CD4-positive, alpha-beta memory T cell (primary cell): ENCODE measurements at regions not wholly inside any gene's neighbourhood (a gene's known extent, or its start where the extent isn't known, plus 50 kb on each side); places are given as distances from the start of the nearest gene placed in this dataset.

Experiments
- CTCF ChIA-PET: fragments of 350-600 bp; sonication (Branson Sonifier 250); formaldehyde crosslinking; loops from one replicate; lab custom pipeline; 2021; ENCODE audit warnings: inconsistent platforms; ENCODE audit not compliant: partially characterized antibody; lab: Charles Lee
- POLR2A ChIA-PET: fragments of 350-600 bp; sonication (Branson Sonifier 250); formaldehyde crosslinking; loops from one replicate; lab custom pipeline; 2021; ENCODE audit not compliant: partially characterized antibody; lab: Charles Lee
- DNase-seq, 5 donors: peaks; one replicate each; pipeline versions ENCODE4 v3.0.0 to v3.0.0-alpha.2; 2020 to 2022; ENCODE audit warnings: mixed read lengths in 1 of 5
- H3K27ac ChIP-seq: one replicate; pipeline ENCODE4 v1.7.0; 2013; ENCODE audit warnings: low read depth, low read length
- H3K27me3 ChIP-seq: 2 replicates; pipeline ENCODE4 v1.7.0; 2013; ENCODE audit warnings: mild to moderate bottlenecking, low read length, moderate library complexity; ENCODE audit not compliant: insufficient read depth
- H3K36me3 ChIP-seq: 2 replicates; pipeline ENCODE4 v1.7.0; 2013; ENCODE audit warnings: mild to moderate bottlenecking, low read length, moderate library complexity; ENCODE audit not compliant: insufficient read depth
- H3K4me1 ChIP-seq: 2 replicates; pipeline ENCODE4 v1.7.0; 2013; ENCODE audit warnings: mild to moderate bottlenecking, low read length, moderate library complexity; ENCODE audit not compliant: insufficient read depth
- H3K4me3 ChIP-seq, 2 donors: one replicate each; pipeline ENCODE4 v1.7.0; 2013; ENCODE audit warnings: low read length in 2 of 2, mild to moderate bottlenecking in 1 of 2
- H3K9me3 ChIP-seq, 2 donors: one replicate each; pipeline ENCODE4 v1.7.0; 2013; ENCODE audit warnings: low read length in 2 of 2, control low read depth in 1 of 2; ENCODE audit not compliant: control insufficient read depth in 1 of 2
- H3K27ac Mint-ChIP-seq, 7 donors: one replicate each; pipeline ENCODE4 v1.8.0; 2020 to 2021; ENCODE audit warnings: mixed read lengths in 7 of 7, mild to moderate bottlenecking in 6 of 7, inconsistent platforms in 3 of 7, moderate library complexity in 3 of 7
- H3K27me3 Mint-ChIP-seq, 2 donors: one replicate each; pipeline ENCODE4 v1.8.0; 2020 to 2021; ENCODE audit warnings: mixed read lengths in 2 of 2
- H3K36me3 Mint-ChIP-seq, 2 donors: one replicate each; pipeline ENCODE4 v1.8.0; 2020 to 2021; ENCODE audit warnings: mixed read lengths in 2 of 2, inconsistent platforms in 1 of 2, mild to moderate bottlenecking in 1 of 2
- H3K4me1 Mint-ChIP-seq, 4 donors: one replicate each; pipeline ENCODE4 v1.8.0; 2020 to 2021; ENCODE audit warnings: mixed read lengths in 4 of 4, mild to moderate bottlenecking in 1 of 4
- H3K4me3 Mint-ChIP-seq, 8 donors: one replicate each; pipeline ENCODE4 v1.8.0; 2020 to 2021; ENCODE audit warnings: mixed read lengths in 8 of 8, mild to moderate bottlenecking in 7 of 8, moderate library complexity in 6 of 8, inconsistent platforms in 3 of 8
- H3K9me3 Mint-ChIP-seq, 8 donors: one replicate each; pipeline ENCODE4 v1.8.0; 2020 to 2021; ENCODE audit warnings: mixed read lengths in 8 of 8, mild to moderate bottlenecking in 5 of 8, inconsistent platforms in 3 of 8, moderate library complexity in 1 of 8
- intact Hi-C: fragments of 100-400 bp; cut with micrococcal nuclease; formaldehyde crosslinking; loops from one replicate; pipeline ENCODE4 v1.15.1; 2023

DNA sequence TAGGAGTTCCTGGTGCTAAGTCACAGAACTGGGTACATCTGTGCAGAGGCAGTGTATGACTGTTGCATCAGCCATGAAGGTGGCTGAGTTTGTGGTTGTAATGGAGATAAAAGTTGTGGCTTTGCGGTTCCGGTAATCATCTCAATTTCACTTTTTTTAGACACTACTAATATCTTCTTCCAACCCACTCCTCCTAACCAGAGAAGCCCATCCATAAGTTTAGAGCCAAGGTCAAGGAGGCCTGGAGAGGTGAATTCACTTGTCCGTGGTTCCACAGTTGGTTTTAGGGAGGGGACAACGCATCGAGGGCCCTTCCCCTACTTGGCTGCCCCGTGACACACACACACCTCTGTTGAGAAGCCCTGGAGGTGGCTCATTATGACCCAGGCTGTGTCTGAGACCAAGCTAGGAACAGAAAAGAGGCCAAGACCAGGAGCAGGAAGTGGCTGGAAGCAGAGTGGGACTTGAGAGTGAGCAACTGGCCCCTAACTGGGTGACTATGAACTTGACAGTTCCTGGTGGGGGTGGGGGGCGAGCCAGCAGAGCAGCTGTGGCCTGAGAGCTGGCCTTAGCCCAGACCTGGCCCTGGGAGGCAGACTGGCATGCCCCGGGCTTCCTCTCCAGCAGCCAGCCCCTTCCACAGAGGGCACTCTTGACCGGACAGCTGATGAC, 66.8 kb upstream of the COL13A1 start:
- Mint-ChIP-seq H3K9me3 (no peaks in the 10 kb centered on the region), H3K27me3 (peaks cover 2 to 4% of the 10 kb centered on the region in 2 donors), H3K4me1 (peaks cover 8 to 14% (median 9%) of the 10 kb centered on the region in 4 donors), H3K36me3 (no peaks in the 10 kb centered on the region), H3K4me3 (no peak overlapping the region), H3K27ac (no peak overlapping the region)
- no peaks in the 10 kb centered on the region for H3K36me3 ChIP-seq
- ChIA-PET POLR2A (no interaction called here), CTCF (no interaction called here)
- H3K9me3 ChIP-seq = no peaks in the 10 kb centered on the region
- no peaks in the 10 kb centered on the region for H3K27me3 ChIP-seq
- intact Hi-C loops = no loop called here
- H3K4me1 ChIP-seq = peaks cover 7% of the 10 kb centered on the region
- H3K4me3 ChIP-seq = no peak overlapping the region
- H3K27ac ChIP-seq = no peak overlapping the region
- DNase-seq = no peak

DNA sequence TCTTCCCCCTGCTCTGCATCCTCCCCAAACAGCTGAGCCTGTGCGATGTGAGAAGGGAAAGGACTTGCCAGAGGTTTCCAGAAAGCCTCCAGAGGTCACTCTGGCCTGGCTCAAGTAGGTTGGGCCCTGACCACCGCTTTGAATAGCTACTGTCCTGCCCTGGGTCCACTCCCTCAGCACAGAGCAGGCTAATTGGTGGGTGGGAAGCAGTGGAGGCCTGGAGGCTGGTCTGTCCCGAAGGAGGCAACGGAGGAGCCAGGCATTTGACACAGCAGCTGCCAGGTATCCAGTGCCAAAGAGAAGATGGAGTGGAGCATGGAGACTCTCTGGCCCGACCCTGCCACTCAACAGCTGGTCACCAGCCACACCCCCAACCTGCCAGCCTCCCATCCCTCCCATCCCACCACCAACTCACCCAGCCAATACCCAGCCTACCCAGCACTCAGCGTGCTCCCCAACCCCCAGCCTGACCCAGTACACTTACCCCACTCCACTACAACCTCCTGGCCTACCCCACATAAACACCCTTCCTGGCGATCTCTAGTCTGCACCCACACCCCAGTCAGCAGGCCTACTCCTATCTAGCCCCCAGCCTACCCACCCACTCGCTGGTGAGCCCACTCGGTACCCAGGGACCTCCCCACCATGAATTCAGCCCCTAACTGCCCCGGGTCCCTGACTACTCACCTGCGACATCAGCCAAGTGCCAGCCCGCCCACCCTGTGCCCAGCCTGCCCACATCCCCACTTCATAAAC, 64.6 kb upstream of the COL13A1 start:
- DNase-seq = no peak

DNA sequence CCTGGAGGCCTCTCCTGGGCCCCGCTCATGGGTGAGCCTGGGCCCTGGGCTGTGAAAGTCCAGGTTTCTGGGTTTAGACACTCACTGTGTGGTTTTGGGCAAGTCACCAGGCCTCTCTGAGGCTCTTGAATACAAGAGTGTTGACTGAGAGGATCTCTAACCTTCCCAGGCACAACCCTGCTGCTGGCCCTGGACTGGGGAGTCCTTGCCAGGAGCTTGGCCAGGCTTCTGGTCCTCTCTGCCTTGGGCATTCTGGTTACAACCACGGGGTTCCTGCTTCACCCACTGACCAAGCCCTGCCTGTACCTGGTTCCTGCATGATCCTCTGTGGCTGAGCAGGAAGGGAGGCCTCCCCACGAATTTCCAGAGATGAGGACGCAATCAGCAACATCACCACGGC, 63.6 kb upstream of the COL13A1 start:
- Histone ChIP-seq H3K27me3 (no peaks in the 10 kb centered on the region), H3K27ac (no peak overlapping the region), H3K4me1 (peaks cover 7% of the 10 kb centered on the region), H3K4me3 (no peak overlapping the region), H3K9me3 (no peaks in the 10 kb centered on the region), H3K36me3 (no peaks in the 10 kb centered on the region)
- Mint-ChIP-seq H3K4me3 (no peak overlapping the region), H3K27ac (no peak overlapping the region), H3K9me3 (no peaks in the 10 kb centered on the region), H3K4me1 (peaks cover 8 to 14% (median 9%) of the 10 kb centered on the region in 4 donors), H3K27me3 (peaks cover 4 to 14% of the 10 kb centered on the region in 2 donors), H3K36me3 (no peaks in the 10 kb centered on the region)
- ChIA-PET POLR2A (no interaction called here), CTCF (no interaction called here)
- DNase-seq = no peak
- intact Hi-C loops = no loop called here

More for the DNA sequence above, 64.6 kb upstream of the COL13A1 start:
- H3K4me1 Mint-ChIP-seq = peaks cover 8 to 14% (median 9%) of the 10 kb centered on the region in 4 donors
- no peaks in the 10 kb centered on the region for H3K36me3 ChIP-seq
- H3K4me3 Mint-ChIP-seq = no peak overlapping the region
- CTCF ChIA-PET = interaction anchor here (1.1 kb wide), 1 partner anchor 20 kb away, joined by 4 read pairs; no protein-coding TSS in a partner anchor
- no peaks in the 10 kb centered on the region for H3K36me3 Mint-ChIP-seq
- no peaks in the 10 kb centered on the region for H3K27me3 ChIP-seq
- intact Hi-C loops = no loop called here
- no peaks in the 10 kb centered on the region for H3K9me3 ChIP-seq
- POLR2A ChIA-PET = no interaction called here
- H3K27me3 Mint-ChIP-seq = peaks cover 2 to 9% of the 10 kb centered on the region in 2 donors
- H3K27ac ChIP-seq = no peak overlapping the region
- no peak overlapping the region for H3K27ac Mint-ChIP-seq
- no peak overlapping the region for H3K4me3 ChIP-seq
- H3K9me3 Mint-ChIP-seq = no peaks in the 10 kb centered on the region
- peaks cover 7% of the 10 kb centered on the region for H3K4me1 ChIP-seq

DNA sequence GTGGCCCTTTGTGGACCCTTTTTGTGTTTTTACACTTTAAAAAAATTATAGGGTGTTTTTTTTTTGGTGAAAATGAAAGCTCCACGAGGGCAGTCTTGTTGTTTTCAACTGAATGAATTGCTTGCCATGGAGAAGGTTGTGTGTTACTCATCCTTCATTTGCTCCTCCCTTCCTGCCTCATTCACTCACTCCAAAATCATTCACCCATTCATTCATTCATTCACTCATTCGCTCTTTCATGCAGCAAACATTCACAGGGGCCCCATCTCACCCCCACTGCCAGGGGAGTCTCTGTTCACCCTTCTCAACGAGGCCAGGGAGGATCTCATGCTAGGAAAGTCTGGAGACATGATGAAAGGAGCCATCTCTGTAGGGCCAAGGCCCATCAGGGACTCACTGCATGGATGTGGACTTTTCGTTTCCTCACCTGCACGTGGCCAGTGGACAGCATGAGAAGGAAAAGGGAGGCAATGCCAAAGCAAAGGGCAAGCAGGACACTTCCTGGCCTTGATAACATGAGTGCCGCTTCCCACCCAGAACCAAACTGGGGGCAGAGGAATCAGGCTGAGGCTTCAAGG, 62.8 kb upstream of the COL13A1 start:
- Mint-ChIP-seq H3K9me3 (no peaks in the 10 kb centered on the region), H3K27me3 (peaks cover 4 to 15% of the 10 kb centered on the region in 2 donors), H3K4me3 (no peak overlapping the region), H3K4me1 (peaks cover 8 to 11% (median 9%) of the 10 kb centered on the region in 4 donors), H3K27ac (no peak overlapping the region), H3K36me3 (no peaks in the 10 kb centered on the region)
- no peaks in the 10 kb centered on the region for H3K9me3 ChIP-seq
- no peak for DNase-seq
- peaks cover 7% of the 10 kb centered on the region for H3K4me1 ChIP-seq
- CTCF ChIA-PET = no interaction called here
- H3K27ac ChIP-seq = no peak overlapping the region
- intact Hi-C loops = no loop called here
- H3K36me3 ChIP-seq = no peaks in the 10 kb centered on the region
- no peaks in the 10 kb centered on the region for H3K27me3 ChIP-seq
- POLR2A ChIA-PET = no interaction called here
- H3K4me3 ChIP-seq = no peak overlapping the region

DNA sequence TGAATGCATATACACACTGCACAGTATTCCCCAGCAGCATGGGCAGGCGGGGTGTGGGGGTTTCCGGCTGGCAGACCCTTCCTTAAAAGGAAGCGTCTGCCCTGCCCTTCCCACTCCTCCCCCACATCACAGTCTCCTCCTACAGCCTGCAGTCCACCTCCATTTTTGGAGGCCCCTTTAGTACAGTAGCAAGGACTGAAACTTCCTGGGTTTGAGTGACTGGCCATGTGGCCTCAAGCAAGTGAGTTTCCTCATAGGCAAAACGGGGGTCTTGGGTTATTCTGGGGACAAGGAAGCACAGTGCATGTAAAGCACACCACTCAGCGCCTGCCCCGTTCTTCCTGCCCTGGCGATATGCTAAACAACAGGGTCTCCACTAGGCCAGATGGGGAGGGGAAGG, 62.1 kb upstream of the COL13A1 start:
- ChIA-PET CTCF (no interaction called here), POLR2A (no interaction called here)
- H3K27me3 ChIP-seq = no peaks in the 10 kb centered on the region
- H3K27ac ChIP-seq = no peak overlapping the region
- H3K4me3 ChIP-seq = no peak overlapping the region
- H3K4me1 Mint-ChIP-seq = peaks cover 2 to 4% (median 3%) of the 10 kb centered on the region in 4 donors
- H3K36me3 Mint-ChIP-seq = no peaks in the 10 kb centered on the region
- no peaks in the 10 kb centered on the region for H3K9me3 Mint-ChIP-seq
- H3K4me1 ChIP-seq = peaks cover under 1% of the 10 kb centered on the region
- H3K36me3 ChIP-seq = no peaks in the 10 kb centered on the region
- no peak overlapping the region for H3K27ac Mint-ChIP-seq
- H3K27me3 Mint-ChIP-seq = peaks cover 6 to 12% of the 10 kb centered on the region in 2 donors
- H3K9me3 ChIP-seq = no peaks in the 10 kb centered on the region
- no peak for DNase-seq
- intact Hi-C loops = no loop called here
- H3K4me3 Mint-ChIP-seq = no peak overlapping the region

DNA sequence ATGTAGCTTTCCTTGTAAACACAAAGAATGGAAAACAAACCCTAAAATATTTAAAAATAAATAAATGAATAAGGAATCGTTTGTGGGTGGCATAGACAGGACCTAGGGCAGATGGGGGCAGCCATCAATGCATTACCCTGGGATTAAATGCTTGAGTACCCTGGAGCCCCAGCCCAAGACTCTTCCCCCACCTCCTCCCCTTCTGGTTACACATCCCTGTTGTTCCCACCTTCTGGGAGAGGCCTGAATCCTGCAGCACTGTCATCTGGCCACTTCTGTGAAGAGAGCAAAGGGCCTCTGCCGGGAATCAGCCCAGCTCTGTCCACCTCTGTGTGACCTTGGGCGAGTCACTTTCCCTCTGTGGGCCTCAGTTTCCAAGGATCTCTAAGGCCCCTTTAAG, 61.6 kb upstream of the COL13A1 start:
- no peak overlapping the region for H3K27ac Mint-ChIP-seq
- POLR2A ChIA-PET = no interaction called here
- H3K27me3 Mint-ChIP-seq = peaks cover 7 to 13% of the 10 kb centered on the region in 2 donors
- no peak overlapping the region for H3K4me3 Mint-ChIP-seq
- no peaks in the 10 kb centered on the region for H3K4me1 ChIP-seq
- H3K36me3 Mint-ChIP-seq = no peaks in the 10 kb centered on the region
- intact Hi-C loops = no loop called here
- peaks cover 0 to 1% (median 0%) of the 10 kb centered on the region in 8 donors for H3K9me3 Mint-ChIP-seq
- peaks cover 0 to 2% (median under 1%) of the 10 kb centered on the region in 4 donors for H3K4me1 Mint-ChIP-seq
- H3K9me3 ChIP-seq = no peaks in the 10 kb centered on the region
- CTCF ChIA-PET = no interaction called here
- no peak for DNase-seq
- no peaks in the 10 kb centered on the region for H3K36me3 ChIP-seq
- no peaks in the 10 kb centered on the region for H3K27me3 ChIP-seq
- no peak overlapping the region for H3K4me3 ChIP-seq
- H3K27ac ChIP-seq = no peak overlapping the region

DNA sequence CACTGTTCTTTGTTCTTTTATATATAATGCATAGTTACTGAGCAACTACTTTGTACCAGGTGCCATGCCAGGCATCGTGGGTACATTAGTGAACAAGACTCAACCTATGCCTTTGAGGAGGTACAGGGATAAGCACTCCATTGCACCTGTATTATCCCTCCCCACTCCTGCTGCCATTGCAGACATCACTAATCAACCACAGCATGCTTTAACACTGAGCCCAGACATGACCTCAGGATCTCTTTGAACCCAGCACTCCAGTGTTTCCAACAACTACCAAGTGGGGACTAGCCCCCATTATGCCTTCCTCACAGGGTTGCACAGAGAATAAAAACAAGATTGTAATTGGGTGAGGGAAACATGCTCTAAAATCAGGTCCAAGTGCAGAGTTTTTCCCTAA, 60.5 kb upstream of the COL13A1 start:
- DNase-seq = no peak
- H3K36me3 Mint-ChIP-seq = no peaks in the 10 kb centered on the region
- H3K27ac Mint-ChIP-seq = no peak overlapping the region
- H3K27me3 ChIP-seq = no peaks in the 10 kb centered on the region
- peaks cover 0 to 4% (median 2%) of the 10 kb centered on the region in 4 donors for H3K4me1 Mint-ChIP-seq
- H3K9me3 Mint-ChIP-seq = peaks cover 0 to 2% (median 0%) of the 10 kb centered on the region in 8 donors
- H3K4me3 ChIP-seq = no peak overlapping the region
- POLR2A ChIA-PET = no interaction called here
- H3K27me3 Mint-ChIP-seq = peaks cover 11 to 14% of the 10 kb centered on the region in 2 donors
- no peaks in the 10 kb centered on the region for H3K9me3 ChIP-seq
- H3K4me1 ChIP-seq = no peaks in the 10 kb centered on the region
- intact Hi-C loops = no loop called here
- no peak overlapping the region for H3K4me3 Mint-ChIP-seq
- no peak overlapping the region for H3K27ac ChIP-seq
- H3K36me3 ChIP-seq = no peaks in the 10 kb centered on the region
- CTCF ChIA-PET = no interaction called here
